ENCODE measurements at regions not wholly inside any gene's neighbourhood (a gene's known extent, or its start where the extent isn't known, plus 50 kb on each side); places are given as distances from the start of the nearest gene placed in this dataset.

GRCh38 chrX:76014321-76014720 is 158.5 kb upstream of the PBDC1 start:
- H3K4me1 ChIP-seq (replicated peaks; ENCODE audit: insufficient read depth), result no peaks in the 10 kb centered on the region
- no peak overlapping the region for H3K27ac ChIP-seq
- no peak for DNase-seq
- H2AFZ ChIP-seq, result no peak overlapping the region
- H3K9me2 ChIP-seq (ENCODE audit: insufficient read depth), result no peaks in the 10 kb centered on the region
- no peaks in the 10 kb centered on the region for H4K20me1 ChIP-seq (ENCODE audit: insufficient read depth)
- no peak overlapping the region for H3K4me3 ChIP-seq
- CTCF ChIA-PET, result no interaction called here
- POLR2A ChIA-PET (ENCODE audit: unreplicated experiment), result no interaction called here
- no peaks in the 10 kb centered on the region for H3K27me3 ChIP-seq (ENCODE audit: insufficient read depth, low read depth)
- no TSS peak for BruUV-seq (replicated peaks)
- no peak overlapping the region for H3K4me2 ChIP-seq
- H3F3A ChIP-seq (ENCODE audit: insufficient read depth, low read depth), result no peaks in the 10 kb centered on the region
- no peaks in the 10 kb centered on the region for H3K9me3 ChIP-seq (ENCODE audit: insufficient read depth, low read depth)
- H3K79me2 ChIP-seq (ENCODE audit: low read depth), result no peaks in the 10 kb centered on the region
- no peak for TF ChIP-seq EZH2 (IDR thresholded peaks at IDR 0.05; ENCODE audit: low read depth)
- TF ChIP-seq, protein P1, sequence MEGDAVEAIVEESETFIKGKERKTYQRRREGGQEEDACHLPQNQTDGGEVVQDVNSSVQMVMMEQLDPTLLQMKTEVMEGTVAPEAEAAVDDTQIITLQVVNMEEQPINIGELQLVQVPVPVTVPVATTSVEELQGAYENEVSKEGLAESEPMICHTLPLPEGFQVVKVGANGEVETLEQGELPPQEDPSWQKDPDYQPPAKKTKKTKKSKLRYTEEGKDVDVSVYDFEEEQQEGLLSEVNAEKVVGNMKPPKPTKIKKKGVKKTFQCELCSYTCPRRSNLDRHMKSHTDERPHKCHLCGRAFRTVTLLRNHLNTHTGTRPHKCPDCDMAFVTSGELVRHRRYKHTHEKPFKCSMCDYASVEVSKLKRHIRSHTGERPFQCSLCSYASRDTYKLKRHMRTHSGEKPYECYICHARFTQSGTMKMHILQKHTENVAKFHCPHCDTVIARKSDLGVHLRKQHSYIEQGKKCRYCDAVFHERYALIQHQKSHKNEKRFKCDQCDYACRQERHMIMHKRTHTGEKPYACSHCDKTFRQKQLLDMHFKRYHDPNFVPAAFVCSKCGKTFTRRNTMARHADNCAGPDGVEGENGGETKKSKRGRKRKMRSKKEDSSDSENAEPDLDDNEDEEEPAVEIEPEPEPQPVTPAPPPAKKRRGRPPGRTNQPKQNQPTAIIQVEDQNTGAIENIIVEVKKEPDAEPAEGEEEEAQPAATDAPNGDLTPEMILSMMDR (conservative IDR thresholded peaks at IDR 0.05), result no peak
- intact Hi-C loops (cut with micrococcal nuclease; ENCODE audit: unreplicated experiment), result no loop called here
- no peaks in the 10 kb centered on the region for H3K36me3 ChIP-seq (ENCODE audit: low read depth)

DNA sequence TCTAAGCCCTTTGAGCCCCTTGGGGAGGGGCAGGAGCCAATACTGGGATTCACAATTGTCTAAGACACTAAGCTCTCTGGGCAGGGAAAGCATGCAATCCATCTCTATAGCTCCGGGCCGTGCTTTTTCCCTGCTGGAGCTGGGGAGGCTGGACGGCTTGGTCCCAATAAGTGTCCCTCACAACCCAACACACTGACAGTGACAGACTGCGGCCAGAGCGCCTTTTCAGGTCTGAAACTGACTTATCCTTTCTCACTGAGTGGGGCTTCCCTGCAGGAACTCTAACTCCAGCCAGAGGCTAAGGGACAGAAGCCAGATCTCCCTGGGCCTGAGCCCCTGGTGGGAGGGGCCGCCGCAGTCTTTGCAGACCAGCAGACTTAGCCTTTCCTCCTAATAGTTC is 146.6 kb upstream of the PBDC1 start:
- ChIA-PET POLR2A (ENCODE audit: unreplicated experiment) (no interaction called here), CTCF (no interaction called here)
- no TSS peak for BruUV-seq (replicated peaks)
- Histone ChIP-seq H3K9me3 (ENCODE audit: insufficient read depth, low read depth) (no peaks in the 10 kb centered on the region), H3K4me2 (no peak overlapping the region), H3F3A (ENCODE audit: insufficient read depth, low read depth) (no peaks in the 10 kb centered on the region), H2AFZ (no peak overlapping the region), H3K9me2 (ENCODE audit: insufficient read depth) (no peaks in the 10 kb centered on the region), H3K36me3 (ENCODE audit: low read depth) (no peaks in the 10 kb centered on the region), H3K27me3 (ENCODE audit: insufficient read depth, low read depth) (no peaks in the 10 kb centered on the region), H3K27ac (no peak overlapping the region), H3K4me3 (no peak overlapping the region), H4K20me1 (ENCODE audit: insufficient read depth) (no peaks in the 10 kb centered on the region), H3K4me1 (replicated peaks; ENCODE audit: insufficient read depth) (no peaks in the 10 kb centered on the region), H3K79me2 (ENCODE audit: low read depth) (no peaks in the 10 kb centered on the region)
- DNase-seq, result no peak
- intact Hi-C loops (cut with micrococcal nuclease; ENCODE audit: unreplicated experiment), result no loop called here
- TF ChIP-seq, protein P1 (conservative IDR thresholded peaks at IDR 0.05), result no peak
- no peak for TF ChIP-seq EZH2 (IDR thresholded peaks at IDR 0.05; ENCODE audit: low read depth)

DNA sequence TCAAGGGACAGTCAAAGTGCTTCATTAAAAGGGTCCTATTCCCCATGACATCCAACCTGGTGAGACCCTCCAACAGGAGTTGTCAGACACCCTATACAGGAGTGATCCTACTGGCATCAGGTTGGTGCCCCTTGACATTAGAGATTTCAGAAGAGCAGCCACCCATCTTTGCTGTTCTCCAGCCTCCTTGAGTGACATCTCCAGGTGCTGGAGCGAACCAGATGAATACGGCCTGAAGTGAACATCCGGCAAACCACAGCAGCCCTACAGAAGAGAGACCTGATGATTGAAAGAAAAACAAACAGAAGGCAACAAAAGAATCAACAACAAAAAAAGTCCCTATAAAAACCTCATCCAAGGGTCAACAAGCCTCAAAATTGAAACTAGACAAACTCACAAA is 146.1 kb upstream of the PBDC1 start:
- no peak for DNase-seq
- BruUV-seq (replicated peaks), result no TSS peak
- POLR2A ChIA-PET (ENCODE audit: unreplicated experiment), result no interaction called here

More for the DNA sequence above, 146.1 kb upstream of the PBDC1 start:
- H3K4me1 ChIP-seq (replicated peaks; ENCODE audit: insufficient read depth), result no peaks in the 10 kb centered on the region
- CTCF ChIA-PET, result no interaction called here
- no peak for TF ChIP-seq EZH2 (IDR thresholded peaks at IDR 0.05; ENCODE audit: low read depth)
- TF ChIP-seq, protein P1 (conservative IDR thresholded peaks at IDR 0.05), result no peak
- no peak overlapping the region for H3K27ac ChIP-seq
- no peaks in the 10 kb centered on the region for H3K9me3 ChIP-seq (ENCODE audit: insufficient read depth, low read depth)
- no peaks in the 10 kb centered on the region for H3K27me3 ChIP-seq (ENCODE audit: insufficient read depth, low read depth)
- H2AFZ ChIP-seq, result no peak overlapping the region
- intact Hi-C loops (cut with micrococcal nuclease; ENCODE audit: unreplicated experiment), result no loop called here
- H3K36me3 ChIP-seq (ENCODE audit: low read depth), result no peaks in the 10 kb centered on the region
- no peaks in the 10 kb centered on the region for H3F3A ChIP-seq (ENCODE audit: insufficient read depth, low read depth)
- H3K4me2 ChIP-seq, result no peak overlapping the region
- H3K79me2 ChIP-seq (ENCODE audit: low read depth), result no peaks in the 10 kb centered on the region
- no peak overlapping the region for H3K4me3 ChIP-seq
- no peaks in the 10 kb centered on the region for H4K20me1 ChIP-seq (ENCODE audit: insufficient read depth)
- no peaks in the 10 kb centered on the region for H3K9me2 ChIP-seq (ENCODE audit: insufficient read depth)
